Suprapubic skin (tissue), 3 donors: ENCODE measurements at regions not wholly inside any gene's neighbourhood (a gene's known extent, or its start where the extent isn't known, plus 50 kb on each side); places are given as distances from the start of the nearest gene placed in this dataset.

Experiments
- CTCF ChIP-seq, 2 donors: fragments of 200-600 bp in 1 of 2; fragments of 450-650 bp in 1 of 2; sonication (generic) in 1 of 2; IDR thresholded peaks; one replicate each; pipeline ENCODE4 v1.5.1; 2016 to 2019; ENCODE audit warnings: antibody characterized with exemption in 2 of 2, mild to moderate bottlenecking in 1 of 2, moderate library complexity in 1 of 2
- POLR2A ChIP-seq, 2 donors: fragments of 450-650 bp; IDR thresholded peaks; one replicate each; pipeline ENCODE4 v1.6.1; 2017; ENCODE audit warnings: antibody characterized with exemption in 2 of 2, mild to moderate bottlenecking in 2 of 2, moderate library complexity in 2 of 2

DNA sequence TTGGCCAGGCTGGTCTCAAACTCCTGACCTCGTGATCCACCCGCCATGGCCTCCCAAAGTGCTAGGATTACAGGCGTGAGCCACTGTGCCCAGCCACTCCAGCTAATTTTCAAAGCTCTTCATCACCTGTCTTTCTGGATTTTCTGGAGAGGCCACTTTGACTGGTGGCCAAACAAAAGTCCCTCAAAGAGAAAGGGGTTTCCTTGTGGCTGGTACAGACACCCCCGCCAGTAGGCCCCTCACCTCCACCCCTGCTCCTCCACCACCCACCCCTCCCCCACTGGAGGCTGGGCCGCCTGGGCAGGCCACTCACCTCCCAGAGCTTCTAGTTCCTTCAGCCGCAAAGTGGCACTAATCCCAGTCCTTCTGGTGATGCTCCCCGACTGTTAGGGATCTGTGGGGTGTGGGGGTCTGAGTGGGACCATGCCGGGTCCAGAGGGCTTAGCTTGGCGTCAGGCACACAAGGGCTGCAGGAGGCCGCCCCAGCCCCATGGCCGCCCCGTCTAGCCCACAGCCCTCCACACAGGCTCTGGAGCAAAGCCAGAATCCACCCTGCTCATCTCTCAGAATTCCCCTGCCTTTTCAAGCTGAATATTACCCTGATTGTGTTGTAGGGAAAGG lies 182.0 kb upstream of the IER5L start:
- TF ChIP-seq CTCF (IDR thresholded peaks at IDR 0.05), result no peak
- no peak for TF ChIP-seq POLR2A (IDR thresholded peaks at IDR 0.05)
